ENCODE measurements at regions not wholly inside any gene's neighbourhood (a gene's known extent, or its start where the extent isn't known, plus 50 kb on each side); places are given as distances from the start of the nearest gene placed in this dataset.
"Not testable (repeated sequence)": the region's sequence is repeated elsewhere in the genome, so short reads cannot be mapped to it uniquely, and the experiment has no call there.

GRCh38 chr12:23285764-23286530 is 661.0 kb downstream of the ETNK1 start:
- DNase-seq, result not testable (repeated sequence)

DNA sequence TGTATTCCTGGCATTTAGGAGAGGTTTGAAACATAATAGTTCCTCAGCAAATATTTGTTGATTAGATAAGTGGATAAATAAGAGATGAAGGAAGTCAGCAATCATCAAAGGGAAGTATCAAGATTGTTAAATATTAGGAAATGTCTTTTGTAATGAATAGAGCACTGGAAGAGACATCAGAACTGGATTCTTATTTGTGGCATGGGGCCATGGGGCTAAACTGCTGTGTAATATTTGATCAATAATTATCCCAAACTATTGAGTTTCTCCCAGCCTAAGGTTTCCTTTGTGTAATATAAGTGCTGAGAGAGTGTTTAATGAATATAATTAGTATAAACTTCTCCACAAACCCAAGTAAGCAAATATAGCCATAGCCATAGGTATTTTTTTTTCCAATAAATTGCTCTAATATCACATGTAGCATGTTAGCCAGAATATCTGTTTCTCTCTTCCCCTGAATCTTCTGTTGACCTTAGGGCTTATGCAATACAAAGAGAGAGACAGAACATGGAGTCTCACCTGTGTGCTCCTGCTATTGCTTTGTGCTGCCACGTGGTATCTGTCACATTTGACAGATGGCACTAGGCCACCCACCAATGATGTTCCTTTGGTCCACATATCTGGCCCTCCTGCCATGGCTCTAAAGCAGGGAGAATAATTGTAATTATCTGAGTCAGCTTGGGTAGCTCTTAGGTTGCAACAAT is 658.7 kb downstream of the SOX5 start:
- DNase-seq, result no peak

DNA sequence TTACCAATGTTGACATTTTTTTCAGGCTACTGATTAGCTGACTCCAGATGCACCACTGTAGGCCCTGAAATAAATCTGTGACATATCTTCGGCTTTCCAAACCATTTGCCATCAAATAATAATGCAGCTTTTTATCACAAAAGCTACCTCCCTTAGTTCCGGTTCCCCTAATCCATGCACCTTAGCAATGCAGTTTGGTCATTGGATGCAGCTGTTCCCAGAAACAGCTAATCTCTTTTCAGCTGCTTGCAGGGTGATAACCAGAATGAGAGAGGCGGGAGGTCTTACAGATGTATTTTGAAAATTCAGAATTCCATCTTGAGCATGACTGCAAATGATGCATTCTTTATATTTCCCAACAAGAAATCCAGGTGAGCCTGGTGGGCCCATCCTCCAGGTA is 646.2 kb downstream of the SOX5 start:
- DNase-seq, result no peak

DNA sequence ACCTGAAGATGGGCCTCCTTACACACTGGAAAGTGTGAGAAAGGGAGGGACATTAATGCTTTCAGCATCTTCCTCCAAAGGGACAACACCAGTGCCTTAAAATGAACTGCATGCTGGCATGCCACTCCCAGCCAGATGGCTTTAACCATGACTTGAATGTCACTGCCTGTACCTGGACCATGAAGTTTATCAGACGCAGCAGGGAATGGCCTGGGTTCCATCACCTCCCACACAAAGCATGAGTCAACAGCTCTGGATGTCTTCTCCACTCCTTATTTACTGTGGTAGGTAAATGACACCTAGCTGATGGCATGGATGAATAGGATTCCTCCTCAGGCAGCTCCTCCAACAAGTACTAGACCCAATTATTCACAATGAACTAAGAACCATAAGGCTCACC is 645.6 kb downstream of the SOX5 start:
- DNase-seq, result no peak

DNA sequence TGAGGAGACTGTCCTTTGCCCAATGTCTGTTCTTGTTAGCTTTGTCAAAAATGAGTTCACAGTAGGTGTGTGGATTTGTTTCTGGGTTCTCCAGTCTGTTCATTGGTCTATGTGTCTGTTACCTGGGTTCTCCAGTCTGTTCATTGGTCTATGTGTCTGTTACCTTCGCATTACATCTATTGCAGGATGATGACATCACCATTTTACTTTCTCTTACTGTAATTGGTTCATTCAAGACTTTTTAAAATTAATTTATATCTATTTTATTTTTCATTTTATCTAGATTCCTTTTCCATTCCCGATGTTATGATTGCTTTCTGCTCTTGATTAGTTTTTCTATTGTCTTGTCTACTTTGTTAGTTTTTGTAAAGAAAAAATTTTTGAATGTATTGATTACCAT is 615.5 kb downstream of the SOX5 start:
- no peak for DNase-seq

DNA sequence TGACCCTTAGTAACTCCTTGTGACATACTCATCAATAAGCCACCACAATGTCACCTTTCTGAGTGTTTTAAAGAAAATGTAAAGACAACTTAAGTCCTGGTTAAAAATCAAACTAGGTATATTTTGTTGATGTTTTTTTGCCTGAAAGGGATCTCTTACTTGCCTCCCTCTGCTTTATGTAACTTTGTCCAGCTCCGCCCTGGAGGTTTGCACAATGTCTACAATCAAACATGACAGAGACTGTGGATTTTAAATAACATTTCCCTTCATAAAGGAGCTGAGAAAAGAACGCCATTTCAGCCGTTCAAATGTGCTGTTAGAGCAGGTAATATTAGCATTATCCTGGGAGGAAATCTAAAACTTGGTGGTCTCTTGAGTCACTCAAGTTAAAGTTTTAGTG is 613.9 kb downstream of the SOX5 start:
- no peak for DNase-seq

DNA sequence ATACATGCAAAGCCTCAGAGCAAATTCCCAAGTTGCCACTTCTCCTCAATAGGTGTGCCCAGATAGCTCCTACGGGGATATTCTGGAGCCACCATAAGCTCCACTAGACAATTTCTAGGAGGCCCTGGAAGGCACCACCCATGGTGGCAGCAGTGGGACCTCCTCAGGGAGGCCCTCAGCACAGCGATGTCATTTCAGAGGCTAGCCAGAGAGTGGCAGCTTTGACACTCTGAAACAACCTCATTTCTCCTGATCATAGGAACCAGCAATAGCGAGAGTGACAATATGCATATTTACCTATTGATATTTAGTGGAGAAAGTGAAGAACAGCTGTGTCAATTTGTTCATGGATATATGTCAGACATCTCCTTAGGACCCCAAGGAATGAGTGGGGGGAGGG is 612.3 kb downstream of the SOX5 start:
- no peak for DNase-seq

DNA sequence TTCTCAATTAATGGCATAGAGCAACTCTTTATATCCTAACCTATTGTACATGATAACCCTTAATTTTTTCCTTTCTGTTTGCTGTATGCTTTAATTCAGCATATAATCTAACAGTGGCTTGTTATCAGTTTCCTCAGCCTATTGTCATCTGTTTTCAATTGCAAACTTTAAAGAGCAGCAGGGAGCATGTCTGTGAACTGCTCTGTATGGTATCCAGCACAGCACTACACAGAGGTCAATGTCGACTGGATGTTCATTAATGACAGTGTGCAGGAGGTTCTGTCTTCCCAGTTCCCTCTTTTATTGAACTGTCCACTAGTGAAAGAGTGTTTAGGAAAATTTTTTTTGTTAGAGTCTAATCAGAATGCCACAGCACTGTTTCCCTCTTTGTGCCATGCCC is 609.1 kb downstream of the SOX5 start:
- DNase-seq, result no peak

DNA sequence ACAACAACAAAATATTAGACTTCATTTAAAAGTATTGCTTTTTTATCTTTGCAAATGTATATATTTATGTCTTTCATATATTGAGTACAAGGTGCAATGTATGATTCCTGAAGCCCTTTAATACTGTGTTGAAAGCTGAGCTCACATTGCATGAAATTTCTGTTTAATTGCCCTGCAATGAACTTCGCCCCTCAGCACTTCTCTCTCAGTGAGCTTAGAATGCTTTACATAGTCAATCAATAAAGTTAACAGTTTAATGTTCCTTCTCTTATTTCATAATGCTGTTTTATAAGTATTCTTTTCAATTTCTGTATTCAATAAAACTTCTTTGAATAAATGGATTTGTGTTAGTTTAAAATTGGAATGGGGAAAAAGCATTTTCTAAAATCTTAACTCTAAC is 607.1 kb downstream of the SOX5 start:
- DNase-seq, result no peak

DNA sequence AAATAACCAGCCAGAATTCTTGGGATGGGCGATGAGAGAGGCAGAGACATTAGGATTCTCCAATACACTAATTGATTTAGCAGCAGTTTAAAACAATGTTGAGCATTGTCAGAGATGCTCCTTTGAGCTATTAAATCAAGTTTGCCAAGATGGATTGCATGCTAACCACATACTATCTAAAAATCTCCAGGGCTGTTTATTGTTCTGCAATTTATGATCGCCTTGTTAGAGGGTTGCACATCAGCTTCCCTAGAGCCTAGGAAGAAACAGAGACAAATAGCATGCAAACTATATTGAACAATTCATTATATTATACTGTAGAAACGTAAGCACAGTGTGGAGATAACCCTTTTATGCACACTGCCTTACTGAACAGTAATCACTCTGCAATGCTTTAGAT is 599.9 kb downstream of the SOX5 start:
- no peak for DNase-seq

GRCh38 chr12:23350808-23351207 is 598.7 kb downstream of the SOX5 start:
- DNase-seq, result no peak

DNA sequence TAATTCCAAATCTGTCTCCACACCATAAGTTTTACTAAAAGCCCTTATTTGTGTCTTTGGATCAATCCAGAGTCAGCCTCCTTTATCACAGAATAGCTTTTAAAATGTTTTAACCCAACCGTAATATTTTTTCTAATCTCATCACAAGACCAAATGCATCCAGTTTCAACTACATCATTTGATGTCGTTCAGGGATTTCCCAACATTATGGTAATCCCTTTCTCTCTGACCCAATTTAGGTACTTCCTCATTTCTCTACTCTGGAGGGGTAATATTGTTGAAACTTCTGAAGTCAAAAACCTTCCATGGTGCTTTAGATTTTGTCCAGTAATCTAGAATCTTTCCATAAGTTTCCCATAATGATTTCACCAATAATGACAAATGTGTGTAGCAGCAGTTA is 596.8 kb downstream of the SOX5 start:
- no peak for DNase-seq

GRCh38 chr12:23354800-23355199 is 594.7 kb downstream of the SOX5 start:
- DNase-seq, result no peak

DNA sequence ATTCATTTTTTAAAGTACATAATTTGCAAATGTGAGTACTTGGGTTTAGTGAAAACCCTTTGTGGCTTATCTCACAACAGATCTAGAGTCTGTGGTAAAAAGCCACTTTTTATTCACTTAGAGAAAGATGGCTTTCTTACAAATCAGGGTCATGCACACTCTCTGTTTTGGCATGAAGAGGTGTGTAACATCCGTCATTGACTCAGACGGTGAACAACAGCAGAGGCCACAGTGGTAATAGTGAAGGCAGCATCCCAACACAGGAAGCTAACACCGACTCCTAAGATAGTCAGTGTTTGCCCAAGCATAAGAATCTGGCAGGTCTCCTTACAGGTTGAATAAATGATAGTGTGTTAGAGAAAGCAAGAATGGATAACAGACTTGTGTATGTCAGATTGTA is 593.0 kb downstream of the SOX5 start:
- no peak for DNase-seq

GRCh38 chr12:23356927-23357708 is 592.4 kb downstream of the SOX5 start:
- DNase-seq, result no peak

GRCh38 chr12:23359975-23360701 is 589.3 kb downstream of the SOX5 start:
- DNase-seq, result no peak

DNA sequence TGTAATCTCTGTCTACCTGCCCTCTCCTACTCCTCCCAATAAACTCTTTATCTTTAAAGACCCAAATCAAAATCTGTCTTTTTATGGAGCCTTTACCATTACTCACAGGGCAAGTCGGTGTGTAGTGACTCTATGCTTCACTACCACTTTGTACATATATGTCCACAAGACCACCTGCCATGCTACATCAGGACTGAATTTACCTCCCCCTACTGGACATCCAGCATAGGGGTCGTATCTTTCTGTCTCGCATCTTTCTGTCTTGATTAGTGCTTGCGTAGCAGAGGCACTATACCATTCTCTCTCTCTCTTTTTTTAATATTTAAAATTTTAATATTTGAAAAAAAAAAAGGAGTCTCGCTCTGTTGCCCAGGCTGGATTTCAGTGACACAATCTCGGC is 587.5 kb downstream of the SOX5 start:
- no peak for DNase-seq

DNA sequence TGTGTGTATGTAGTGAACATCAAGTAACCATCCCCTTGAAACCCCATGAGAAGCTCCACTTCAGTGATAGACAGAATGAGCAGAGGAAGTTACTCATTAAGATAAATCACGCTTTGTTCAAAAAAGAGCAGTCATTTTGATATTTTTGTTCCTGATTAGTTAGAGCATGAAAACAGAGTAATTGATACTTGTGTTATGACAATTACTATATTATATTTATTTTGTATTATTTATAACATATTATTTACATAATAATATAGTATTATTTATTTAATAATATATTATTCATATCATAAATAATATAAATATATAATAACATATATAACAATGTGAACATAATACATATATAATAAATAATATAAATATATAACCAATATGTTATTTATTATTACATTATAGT is 580.9 kb downstream of the SOX5 start:
- no peak for DNase-seq

DNA sequence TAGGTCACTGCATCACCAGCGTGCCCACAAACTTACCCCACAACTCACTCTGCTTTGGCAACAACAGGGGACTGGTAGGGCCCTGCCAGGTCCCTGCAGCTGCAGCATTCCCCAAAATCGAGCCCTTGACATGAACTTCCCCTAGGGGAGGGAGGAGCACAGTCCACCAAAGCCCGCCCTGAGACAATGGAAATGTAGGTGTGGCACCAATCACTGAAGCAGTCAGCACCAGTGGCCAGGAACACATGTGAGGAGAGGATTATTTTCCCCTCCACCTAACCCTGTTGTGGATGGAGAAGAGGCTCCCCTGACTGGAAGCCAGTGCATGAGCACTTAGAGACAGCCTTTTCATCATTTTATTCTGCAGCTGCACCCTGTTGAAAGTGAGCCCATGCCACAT is 573.8 kb downstream of the SOX5 start:
- DNase-seq, result no peak

- DNase-seq, result no peak
These were observed 573.2 kb downstream of the SOX5 start for GRCh38 chr12:23376238-23376637.

DNA sequence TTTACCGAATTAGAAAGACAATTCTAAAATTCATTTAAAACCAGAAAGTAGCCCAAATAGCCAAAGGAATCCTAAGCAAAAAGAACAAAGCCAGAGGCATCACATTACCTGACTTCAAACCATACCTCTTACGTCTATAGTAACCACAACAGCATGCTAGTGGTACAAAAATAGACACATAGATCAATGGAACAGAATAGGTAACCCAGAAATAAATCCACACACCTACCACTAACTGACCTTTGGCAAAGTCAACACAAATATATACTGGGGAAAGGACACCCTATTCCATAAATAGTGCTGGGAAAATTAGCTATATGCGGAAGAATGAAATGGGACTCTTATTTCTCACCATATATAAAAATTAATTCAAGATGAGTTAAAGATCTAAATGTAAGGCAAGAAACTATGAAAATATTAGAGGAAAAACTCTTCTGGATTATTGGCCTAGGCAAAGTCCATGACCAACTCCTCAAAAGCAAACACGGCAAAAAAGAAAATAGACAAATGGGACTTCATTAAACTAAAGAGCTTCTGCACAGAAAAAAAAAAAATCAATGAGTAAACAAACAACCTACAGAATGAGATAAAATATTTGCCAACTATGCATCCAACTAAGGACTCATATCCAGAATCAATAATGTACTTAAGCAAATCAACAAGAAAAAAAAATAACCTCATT is 568.9 kb downstream of the SOX5 start:
- no peak for DNase-seq

GRCh38 chr12:23388898-23389297 is 560.6 kb downstream of the SOX5 start:
- not testable (repeated sequence) for DNase-seq

DNA sequence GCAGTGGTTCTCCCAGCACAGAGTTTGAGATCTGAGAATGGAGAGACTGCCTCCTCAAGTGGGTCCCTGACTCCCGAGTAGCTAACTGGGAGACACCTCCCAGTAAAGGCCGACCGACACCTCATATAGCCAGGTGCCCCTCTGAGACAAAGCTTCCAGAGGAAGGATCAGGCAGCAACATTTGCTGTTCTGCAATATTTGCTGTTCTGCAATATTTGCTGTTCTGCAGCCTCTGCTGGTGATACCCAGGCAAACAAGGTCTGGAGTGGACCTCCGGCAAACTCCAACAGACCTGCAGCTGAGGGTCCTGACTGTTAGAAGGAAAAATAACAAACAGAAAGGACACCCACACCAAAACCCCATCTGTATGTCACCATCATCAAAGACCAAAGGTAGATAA is 560.2 kb downstream of the SOX5 start:
- DNase-seq, result not testable (repeated sequence)
